ENCODE measurements at regions not wholly inside any gene's neighbourhood (a gene's known extent, or its start where the extent isn't known, plus 50 kb on each side); places are given as distances from the start of the nearest gene placed in this dataset.

- no peak overlapping the region for H3K27ac ChIP-seq
- WGBS, 2 donors, result 52 to 70% methylated on average over 2 of the region's 2 CpGs
- no peaks in the 10 kb centered on the region for H3K4me1 ChIP-seq
- TF ChIP-seq CTCF (IDR thresholded peaks at IDR 0.05), result peak in 8 of 9 donors; percentile 13 to 72 (median 58)
- no peak overlapping the region for H3K4me3 ChIP-seq
- peak in 2 of 8 donors; percentile 41 to 44 for ATAC-seq
- intact Hi-C loops (cut with DNase I), result no loop called here
- DNase-seq, result peak in 1 of 2 donors; percentile 22
- H3K27me3 ChIP-seq, result peaks cover 0 to 13% (median 0%) of the 10 kb centered on the region in 7 donors
- peaks cover 0 to 9% (median 0%) of the 10 kb centered on the region in 11 donors for H3K9me3 ChIP-seq
- H3K36me3 ChIP-seq, result no peaks in the 10 kb centered on the region
Measured at GRCh38 chr14:21868442-21869046, 194.9 kb upstream of the OR4E1 start.

- H3K27ac ChIP-seq, result no peak overlapping the region
- intact Hi-C loops (cut with DNase I), result no loop called here
- peaks cover 0 to 13% (median 0%) of the 10 kb centered on the region in 7 donors for H3K27me3 ChIP-seq
- H3K4me3 ChIP-seq, result no peak overlapping the region
- no peaks in the 10 kb centered on the region for H3K36me3 ChIP-seq
- TF ChIP-seq CTCF (IDR thresholded peaks at IDR 0.05), result no peak
- DNase-seq, result no peak
- H3K4me1 ChIP-seq, result no peaks in the 10 kb centered on the region
- peaks cover 0 to 9% (median 0%) of the 10 kb centered on the region in 11 donors for H3K9me3 ChIP-seq
- no peak for ATAC-seq
Measured at GRCh38 chr14:21867541-21867940, 193.9 kb upstream of the OR4E1 start.

- no peak for DNase-seq
- Histone ChIP-seq H3K9me3 (peaks cover 0 to 9% (median 0%) of the 10 kb centered on the region in 11 donors), H3K27ac (no peak overlapping the region), H3K27me3 (peaks cover 0 to 13% (median 0%) of the 10 kb centered on the region in 7 donors), H3K4me3 (no peak overlapping the region), H3K36me3 (no peaks in the 10 kb centered on the region), H3K4me1 (no peaks in the 10 kb centered on the region)
- ATAC-seq, result no peak
- intact Hi-C loops (cut with DNase I), result no loop called here
- TF ChIP-seq CTCF (IDR thresholded peaks at IDR 0.05), result no peak
Measured at GRCh38 chr14:21866479-21866878, 192.9 kb upstream of the OR4E1 start.

GRCh38 chr14:21863289-21863688 lies 189.7 kb upstream of the OR4E1 start:
- Histone ChIP-seq H3K27ac (no peak overlapping the region), H3K36me3 (no peaks in the 10 kb centered on the region), H3K4me1 (no peaks in the 10 kb centered on the region), H3K9me3 (no peaks in the 10 kb centered on the region), H3K4me3 (no peak overlapping the region), H3K27me3 (peaks cover 0 to 13% (median 6%) of the 10 kb centered on the region in 7 donors)
- ATAC-seq (peak in 1 of 8 donors; percentile 76), DNase-seq (peak in 1 of 2 donors; percentile 9)
- WGBS, 2 donors, result 64 to 66% methylated on average over 2 of the region's 2 CpGs
- no peak for TF ChIP-seq CTCF (IDR thresholded peaks at IDR 0.05)
- intact Hi-C loops (cut with DNase I), result no loop called here
